ENCODE measurements at regions not wholly inside any gene's neighbourhood (a gene's known extent, or its start where the extent isn't known, plus 50 kb on each side); places are given as distances from the start of the nearest gene placed in this dataset.

DNA sequence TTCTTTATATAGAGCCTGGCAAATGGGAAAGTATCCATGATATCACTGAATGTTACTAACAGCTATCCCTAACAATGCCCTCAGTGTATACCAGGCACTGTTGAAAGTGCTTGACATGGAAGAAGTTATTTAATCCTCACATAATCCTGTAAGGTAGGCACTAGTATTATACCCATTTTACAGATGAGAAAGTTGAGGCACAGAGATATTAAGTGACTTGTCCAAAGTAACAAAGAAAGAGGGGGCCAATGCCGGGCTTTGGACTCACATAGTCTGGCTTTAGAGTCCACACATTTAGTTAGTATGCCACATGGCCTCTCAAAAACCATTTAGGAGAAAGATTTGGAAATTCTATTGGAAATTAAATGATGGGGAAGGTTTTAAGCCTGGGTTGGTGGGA, 220.8 kb upstream of the PLET1 start:
- peaks cover 8% of the 10 kb centered on the region for H3K4me1 ChIP-seq (ENCODE audit: control insufficient read depth, insufficient read depth, low read length)
- no peak overlapping the region for H3K27ac ChIP-seq (ENCODE audit: low read depth, low read length)
- H3K9ac ChIP-seq (ENCODE audit: low read depth, low read length): no peak overlapping the region
- no peaks in the 10 kb centered on the region for H3K9me3 ChIP-seq (ENCODE audit: control insufficient read depth, insufficient read depth, low read length)
- H3K4me3 ChIP-seq (ENCODE audit: low read depth, low read length): no peak overlapping the region
- peaks cover 9% of the 10 kb centered on the region for H3K27me3 ChIP-seq (ENCODE audit: control insufficient read depth, insufficient read depth, low read length)
- H3K36me3 ChIP-seq (ENCODE audit: control insufficient read depth, insufficient read depth, low read length): no peaks in the 10 kb centered on the region

- H3K4me3 ChIP-seq (ENCODE audit: low read depth, low read length): no peak overlapping the region
- H3K27me3 ChIP-seq (ENCODE audit: control insufficient read depth, insufficient read depth, low read length): peaks cover 4% of the 10 kb centered on the region
- peaks cover 8% of the 10 kb centered on the region for H3K4me1 ChIP-seq (ENCODE audit: control insufficient read depth, insufficient read depth, low read length)
- no peak overlapping the region for H3K27ac ChIP-seq (ENCODE audit: low read depth, low read length)
- no peaks in the 10 kb centered on the region for H3K36me3 ChIP-seq (ENCODE audit: control insufficient read depth, insufficient read depth, low read length)
- H3K9ac ChIP-seq (ENCODE audit: low read depth, low read length): no peak overlapping the region
- H3K9me3 ChIP-seq (ENCODE audit: control insufficient read depth, insufficient read depth, low read length): no peaks in the 10 kb centered on the region
Observed at GRCh38 chr11:112481893-112482292, 221.2 kb upstream of the PLET1 start.

GRCh38 chr11:112485280-112485679, 224.6 kb upstream of the PLET1 start:
- Histone ChIP-seq H3K4me1 (ENCODE audit: control insufficient read depth, insufficient read depth, low read length) (no peaks in the 10 kb centered on the region), H3K9me3 (ENCODE audit: control insufficient read depth, insufficient read depth, low read length) (no peaks in the 10 kb centered on the region), H3K36me3 (ENCODE audit: control insufficient read depth, insufficient read depth, low read length) (no peaks in the 10 kb centered on the region), H3K4me3 (ENCODE audit: low read depth, low read length) (no peak overlapping the region), H3K9ac (ENCODE audit: low read depth, low read length) (no peak overlapping the region), H3K27ac (ENCODE audit: low read depth, low read length) (no peak overlapping the region), H3K27me3 (ENCODE audit: control insufficient read depth, insufficient read depth, low read length) (no peaks in the 10 kb centered on the region)

- Histone ChIP-seq H3K27ac (ENCODE audit: low read depth, low read length) (no peak overlapping the region), H3K27me3 (ENCODE audit: control insufficient read depth, insufficient read depth, low read length) (no peaks in the 10 kb centered on the region), H3K9me3 (ENCODE audit: control insufficient read depth, insufficient read depth, low read length) (no peaks in the 10 kb centered on the region), H3K36me3 (ENCODE audit: control insufficient read depth, insufficient read depth, low read length) (no peaks in the 10 kb centered on the region), H3K4me1 (ENCODE audit: control insufficient read depth, insufficient read depth, low read length) (peaks cover 4% of the 10 kb centered on the region; the same call in 1 of the 2 replicates), H3K9ac (ENCODE audit: low read depth, low read length) (no peak overlapping the region), H3K4me3 (ENCODE audit: low read depth, low read length) (no peak overlapping the region)
Observed at GRCh38 chr11:112497826-112498225, 237.2 kb upstream of the PLET1 start.

- Histone ChIP-seq H3K36me3 (ENCODE audit: control insufficient read depth, insufficient read depth, low read length) (no peaks in the 10 kb centered on the region), H3K9me3 (ENCODE audit: control insufficient read depth, insufficient read depth, low read length) (no peaks in the 10 kb centered on the region), H3K27me3 (ENCODE audit: control insufficient read depth, insufficient read depth, low read length) (no peaks in the 10 kb centered on the region), H3K27ac (ENCODE audit: low read depth, low read length) (no peak overlapping the region), H3K9ac (ENCODE audit: low read depth, low read length) (no peak overlapping the region), H3K4me1 (ENCODE audit: control insufficient read depth, insufficient read depth, low read length) (peaks cover 4% of the 10 kb centered on the region; the same call in 1 of the 2 replicates), H3K4me3 (ENCODE audit: low read depth, low read length) (no peak overlapping the region)
Observed at GRCh38 chr11:112498701-112499100, 238.0 kb upstream of the PLET1 start.

- Histone ChIP-seq H3K4me3 (ENCODE audit: low read depth, low read length) (no peak overlapping the region), H3K27ac (ENCODE audit: low read depth, low read length) (no peak overlapping the region), H3K9ac (ENCODE audit: low read depth, low read length) (no peak overlapping the region), H3K4me1 (ENCODE audit: control insufficient read depth, insufficient read depth, low read length) (peaks cover 4% of the 10 kb centered on the region; the same call in 1 of the 2 replicates), H3K27me3 (ENCODE audit: control insufficient read depth, insufficient read depth, low read length) (no peaks in the 10 kb centered on the region), H3K36me3 (ENCODE audit: control insufficient read depth, insufficient read depth, low read length) (no peaks in the 10 kb centered on the region), H3K9me3 (ENCODE audit: control insufficient read depth, insufficient read depth, low read length) (no peaks in the 10 kb centered on the region)
Observed at GRCh38 chr11:112499153-112499880, 238.7 kb upstream of the PLET1 start.

GRCh38 chr11:112499881-112500204, 239.2 kb upstream of the PLET1 start:
- Histone ChIP-seq H3K27ac (ENCODE audit: low read depth, low read length) (no peak overlapping the region), H3K4me1 (ENCODE audit: control insufficient read depth, insufficient read depth, low read length) (peaks cover 4% of the 10 kb centered on the region; the same call in 1 of the 2 replicates), H3K36me3 (ENCODE audit: control insufficient read depth, insufficient read depth, low read length) (no peaks in the 10 kb centered on the region), H3K9me3 (ENCODE audit: control insufficient read depth, insufficient read depth, low read length) (no peaks in the 10 kb centered on the region), H3K27me3 (ENCODE audit: control insufficient read depth, insufficient read depth, low read length) (no peaks in the 10 kb centered on the region), H3K9ac (ENCODE audit: low read depth, low read length) (no peak overlapping the region), H3K4me3 (ENCODE audit: low read depth, low read length) (no peak overlapping the region)

DNA sequence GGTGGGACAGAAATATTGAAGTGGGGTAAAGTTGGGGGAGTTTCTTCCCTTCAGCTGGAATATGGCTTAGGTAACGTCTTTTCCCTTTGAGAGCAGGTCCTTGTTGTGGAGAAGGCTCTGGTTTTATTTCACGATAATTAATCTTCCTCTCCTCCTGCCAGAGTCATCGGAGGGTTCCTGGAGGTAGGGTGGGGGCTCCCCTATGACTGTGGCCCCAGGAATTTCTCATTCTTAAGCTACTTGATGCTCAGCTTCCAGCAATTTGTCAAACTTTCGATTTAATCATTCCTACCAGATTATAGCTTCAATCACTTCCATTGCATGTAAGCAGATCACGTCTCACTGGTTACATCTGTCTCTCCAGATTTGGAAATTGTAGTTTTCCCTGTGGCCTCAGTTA, 242.8 kb upstream of the PLET1 start:
- Histone ChIP-seq H3K9me3 (ENCODE audit: control insufficient read depth, insufficient read depth, low read length) (no peaks in the 10 kb centered on the region), H3K4me3 (ENCODE audit: low read depth, low read length) (no peak overlapping the region), H3K27ac (ENCODE audit: low read depth, low read length) (no peak overlapping the region), H3K9ac (ENCODE audit: low read depth, low read length) (no peak overlapping the region), H3K36me3 (ENCODE audit: control insufficient read depth, insufficient read depth, low read length) (no peaks in the 10 kb centered on the region), H3K4me1 (ENCODE audit: control insufficient read depth, insufficient read depth, low read length) (no peaks in the 10 kb centered on the region), H3K27me3 (ENCODE audit: control insufficient read depth, insufficient read depth, low read length) (no peaks in the 10 kb centered on the region)

GRCh38 chr11:112504056-112504455, 243.4 kb upstream of the PLET1 start:
- Histone ChIP-seq H3K27me3 (ENCODE audit: control insufficient read depth, insufficient read depth, low read length) (no peaks in the 10 kb centered on the region), H3K4me1 (ENCODE audit: control insufficient read depth, insufficient read depth, low read length) (no peaks in the 10 kb centered on the region), H3K9ac (ENCODE audit: low read depth, low read length) (no peak overlapping the region), H3K36me3 (ENCODE audit: control insufficient read depth, insufficient read depth, low read length) (no peaks in the 10 kb centered on the region), H3K27ac (ENCODE audit: low read depth, low read length) (no peak overlapping the region), H3K9me3 (ENCODE audit: control insufficient read depth, insufficient read depth, low read length) (no peaks in the 10 kb centered on the region), H3K4me3 (ENCODE audit: low read depth, low read length) (no peak overlapping the region)

DNA sequence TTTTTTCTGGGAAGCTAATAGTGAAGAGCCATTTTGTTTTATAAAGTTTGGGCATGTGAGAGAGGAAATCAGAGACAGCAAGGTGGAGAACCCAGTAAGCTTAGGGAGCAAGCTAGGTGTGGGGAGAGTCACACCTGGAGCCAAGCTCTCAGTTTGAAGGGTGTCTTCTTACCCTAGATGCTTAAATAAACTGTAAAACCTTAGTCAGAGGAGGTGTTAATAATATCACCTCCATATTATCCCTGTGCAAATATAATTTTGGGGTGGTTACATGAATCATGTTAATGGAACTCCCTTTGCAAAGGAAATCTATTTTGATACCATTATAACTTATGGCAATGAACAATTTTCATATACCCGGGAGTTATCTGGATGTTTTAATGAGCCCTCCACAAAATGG, 246.2 kb upstream of the PLET1 start:
- no peak overlapping the region for H3K27ac ChIP-seq (ENCODE audit: low read depth, low read length)
- no peaks in the 10 kb centered on the region for H3K4me1 ChIP-seq (ENCODE audit: control insufficient read depth, insufficient read depth, low read length)
- no peaks in the 10 kb centered on the region for H3K9me3 ChIP-seq (ENCODE audit: control insufficient read depth, insufficient read depth, low read length)
- no peaks in the 10 kb centered on the region for H3K27me3 ChIP-seq (ENCODE audit: control insufficient read depth, insufficient read depth, low read length)
- H3K36me3 ChIP-seq (ENCODE audit: control insufficient read depth, insufficient read depth, low read length): no peaks in the 10 kb centered on the region
- H3K4me3 ChIP-seq (ENCODE audit: low read depth, low read length): no peak overlapping the region
- H3K9ac ChIP-seq (ENCODE audit: low read depth, low read length): no peak overlapping the region

DNA sequence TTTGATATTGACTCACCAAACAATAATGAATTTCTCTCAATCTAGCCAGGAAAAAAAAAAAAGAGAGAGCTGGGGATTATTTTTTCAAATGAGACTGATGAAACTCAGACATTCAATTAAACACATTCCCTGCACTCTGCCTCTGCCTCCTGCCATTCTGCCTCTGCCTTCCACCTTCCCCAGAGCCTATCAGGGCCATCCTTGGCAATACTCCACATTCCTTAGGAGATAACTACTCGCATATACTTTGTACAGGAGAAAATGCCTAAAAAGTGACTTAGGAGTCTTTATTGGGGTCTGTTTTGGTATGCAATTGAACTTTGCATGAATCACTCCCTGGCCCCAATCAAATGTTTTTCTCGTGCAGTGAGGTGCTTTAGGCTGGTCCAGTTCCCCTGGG, 246.6 kb upstream of the PLET1 start:
- Histone ChIP-seq H3K27me3 (ENCODE audit: control insufficient read depth, insufficient read depth, low read length) (no peaks in the 10 kb centered on the region), H3K9me3 (ENCODE audit: control insufficient read depth, insufficient read depth, low read length) (no peaks in the 10 kb centered on the region), H3K9ac (ENCODE audit: low read depth, low read length) (no peak overlapping the region), H3K4me1 (ENCODE audit: control insufficient read depth, insufficient read depth, low read length) (no peaks in the 10 kb centered on the region), H3K27ac (ENCODE audit: low read depth, low read length) (no peak overlapping the region), H3K36me3 (ENCODE audit: control insufficient read depth, insufficient read depth, low read length) (no peaks in the 10 kb centered on the region), H3K4me3 (ENCODE audit: low read depth, low read length) (no peak overlapping the region)
